Inferior parietal cortex (tissue), 1 donor: ENCODE measurements at regions not wholly inside any gene's neighbourhood (a gene's known extent, or its start where the extent isn't known, plus 50 kb on each side); places are given as distances from the start of the nearest gene placed in this dataset.
"Not testable (repeated sequence)": the region's sequence is repeated elsewhere in the genome, so short reads cannot be mapped to it uniquely, and the experiment has no call there.

ENCODE experiments used
- DNase-seq: peaks from one replicate; pipeline ENCODE4 v3.0.0-alpha.2; 2016; ENCODE audit errors: extremely low spot score

DNA sequence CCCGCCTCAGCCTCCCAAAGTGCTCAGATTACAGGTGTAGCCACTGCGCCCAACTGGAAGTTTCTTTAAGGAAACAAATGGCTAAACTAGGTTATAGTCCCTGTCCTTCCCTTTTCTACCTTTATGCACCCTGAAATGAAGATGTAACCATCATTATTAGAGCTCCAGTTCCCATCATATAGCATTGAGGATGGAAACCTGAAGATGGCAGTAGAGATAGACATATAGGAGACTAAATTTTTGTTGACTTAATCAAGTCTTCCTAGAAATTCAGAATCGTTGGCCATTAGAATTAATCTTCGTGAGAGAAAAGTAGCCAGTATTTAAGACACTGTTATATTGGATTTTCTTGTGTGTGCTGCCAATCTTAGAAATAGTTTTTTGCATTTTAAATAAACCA lies 1016.3 kb upstream of the NCAM2 start:
- no peak for DNase-seq

DNA sequence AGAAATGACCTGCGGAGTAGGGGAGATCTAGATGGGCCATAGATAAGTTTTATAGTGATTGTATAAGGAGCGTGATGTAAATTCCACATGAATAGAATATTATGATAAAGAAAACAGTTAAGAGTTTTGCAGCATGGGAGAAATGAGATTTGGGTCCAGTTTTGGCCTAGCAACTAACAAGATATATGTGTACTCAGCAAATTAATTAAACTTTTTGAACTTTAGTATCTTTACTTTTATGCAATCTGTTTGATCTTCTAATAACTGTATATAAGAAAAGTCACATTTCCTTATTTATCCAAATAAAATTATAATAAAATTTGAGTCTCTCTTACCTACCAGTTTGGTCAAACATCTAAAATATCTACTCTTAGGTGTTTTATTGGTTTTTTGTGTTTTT lies 1011.8 kb upstream of the NCAM2 start:
- no peak for DNase-seq

DNA sequence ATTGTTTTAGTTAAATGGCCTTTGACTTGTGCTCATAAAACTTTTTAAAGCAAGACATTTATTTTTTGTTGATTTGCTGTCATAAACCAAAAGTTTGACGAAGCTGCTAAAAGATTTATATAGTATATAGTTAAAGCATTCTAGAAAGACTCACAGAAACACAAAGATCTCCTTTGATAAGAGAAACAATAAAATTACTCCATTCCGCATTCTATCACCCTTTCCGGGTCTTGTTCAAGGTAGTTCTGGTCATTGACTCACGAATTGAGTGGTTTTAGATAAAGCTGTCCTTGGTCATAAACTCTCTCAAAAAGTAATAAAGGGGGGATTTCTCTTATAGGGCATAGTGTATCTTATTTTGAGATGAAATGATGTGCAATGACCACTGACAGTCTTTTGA lies 1010.5 kb upstream of the NCAM2 start:
- DNase-seq = no peak

DNA sequence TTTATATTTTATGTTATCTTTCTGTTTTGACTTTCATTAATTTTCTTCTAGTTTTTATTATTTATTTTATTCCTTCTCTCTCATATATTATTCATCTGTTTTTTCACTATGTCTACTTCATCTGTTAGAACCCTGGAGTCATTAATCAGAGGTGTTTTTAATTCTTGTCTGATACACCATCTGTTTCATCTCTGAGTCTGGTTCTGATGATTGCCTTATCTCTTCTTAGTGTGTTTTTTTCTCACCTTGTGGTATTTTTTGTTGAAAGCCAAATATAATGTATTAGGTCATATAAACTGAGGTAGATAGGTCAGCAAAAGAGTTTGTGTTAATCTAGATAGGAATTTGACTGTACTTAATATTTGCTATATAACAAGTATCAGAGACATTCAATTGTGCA lies 1005.7 kb upstream of the NCAM2 start:
- DNase-seq = no peak

DNA sequence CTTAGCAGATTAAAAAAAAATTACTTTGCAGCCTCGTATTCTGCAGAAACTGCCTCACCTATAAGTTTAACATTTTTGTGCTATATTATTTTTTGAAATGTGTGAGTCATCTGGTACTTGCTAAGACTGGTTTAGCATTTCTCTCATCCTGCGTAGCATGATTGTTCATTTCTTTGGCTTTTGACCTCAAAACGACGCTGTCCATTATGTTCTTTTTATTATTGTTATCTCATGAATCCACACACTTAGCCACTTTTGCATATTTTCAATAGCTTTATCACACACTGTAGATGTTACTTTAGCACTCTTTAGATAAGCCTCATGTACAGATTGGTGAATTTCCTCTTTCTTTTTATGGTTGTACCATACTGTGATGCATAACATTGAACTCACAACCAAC lies 1004.9 kb upstream of the NCAM2 start:
- DNase-seq = no peak

DNA sequence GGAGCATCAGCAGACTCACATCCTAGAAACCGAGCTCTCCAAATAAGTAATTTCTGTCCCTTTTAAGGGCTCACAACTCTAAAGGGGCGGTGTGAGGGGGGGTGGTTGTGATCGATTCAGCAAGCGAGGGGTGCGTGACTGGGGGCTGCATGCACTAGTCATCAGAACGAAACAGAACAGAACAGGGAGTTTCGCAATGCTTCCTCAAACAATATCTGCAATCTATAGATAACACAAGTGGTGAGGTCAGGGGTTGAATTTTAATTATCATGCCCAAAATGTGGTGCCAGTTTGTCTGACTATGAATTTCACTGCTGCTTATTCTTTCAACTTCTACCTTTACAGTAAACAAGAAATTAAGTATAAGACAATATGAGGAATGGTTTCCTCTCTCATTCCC lies 1003.0 kb upstream of the NCAM2 start:
- DNase-seq = no peak

DNA sequence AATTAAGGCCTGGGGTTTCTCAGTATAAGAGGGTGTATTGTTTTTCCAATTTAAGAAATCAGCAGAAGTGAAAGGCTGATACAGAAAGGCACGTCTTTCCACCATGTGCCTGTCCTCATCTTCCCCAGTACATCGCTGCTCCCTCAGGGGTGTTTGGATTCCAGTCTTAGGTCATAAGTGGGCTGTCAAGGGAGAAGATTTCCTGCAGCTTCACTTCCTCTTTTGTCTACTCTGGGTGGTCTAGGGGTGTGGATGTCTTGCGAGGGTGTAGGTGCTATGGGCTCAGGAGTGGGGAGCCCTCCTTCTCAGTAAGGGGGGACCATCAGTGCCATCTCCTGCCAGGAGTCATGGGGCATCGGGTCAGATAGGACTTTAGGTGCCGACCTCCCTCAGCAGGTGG lies 999.8 kb upstream of the NCAM2 start:
- DNase-seq = no peak

DNA sequence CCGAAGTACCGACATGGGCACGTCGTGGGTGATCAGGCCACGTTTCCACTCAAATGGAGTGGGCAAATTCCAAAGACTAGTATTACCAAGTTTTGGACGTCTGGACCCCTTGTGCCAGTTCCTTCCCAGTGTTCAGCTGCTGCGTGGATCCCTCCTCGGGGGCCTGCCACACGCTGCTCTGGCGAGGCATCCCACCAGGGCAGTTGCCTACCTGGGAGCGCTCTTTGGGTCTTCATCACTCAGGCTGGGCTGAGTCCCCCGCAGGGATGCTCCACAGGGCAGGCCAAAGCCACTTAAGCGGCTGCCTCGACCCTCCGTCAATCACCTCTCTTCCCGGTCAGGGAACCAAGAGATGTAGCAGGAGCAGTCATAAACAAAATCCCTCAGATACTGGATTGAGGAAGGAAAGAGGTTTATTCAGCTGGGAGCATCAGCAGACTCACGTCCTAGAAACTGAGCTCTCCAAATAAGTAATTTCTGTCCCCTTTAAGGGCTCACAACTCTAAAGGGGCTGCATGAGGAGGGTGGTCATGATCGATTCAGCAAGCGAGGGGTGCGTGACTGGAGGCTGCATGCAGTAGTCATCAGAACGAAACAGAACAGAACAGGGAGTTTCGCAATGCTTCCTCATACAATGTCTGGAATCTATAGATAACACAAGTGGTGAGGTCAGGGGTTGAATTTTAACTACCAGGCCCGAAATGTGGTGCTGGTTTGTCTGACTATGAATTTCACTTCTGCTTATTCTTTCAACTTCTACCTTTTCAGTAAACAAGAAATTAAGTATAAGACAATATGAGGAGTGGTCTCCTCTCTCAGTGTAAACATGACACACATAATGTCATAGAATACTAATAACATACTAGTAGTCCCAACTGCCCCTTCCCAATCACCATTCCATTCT lies 998.6 kb upstream of the NCAM2 start:
- DNase-seq = no peak

DNA sequence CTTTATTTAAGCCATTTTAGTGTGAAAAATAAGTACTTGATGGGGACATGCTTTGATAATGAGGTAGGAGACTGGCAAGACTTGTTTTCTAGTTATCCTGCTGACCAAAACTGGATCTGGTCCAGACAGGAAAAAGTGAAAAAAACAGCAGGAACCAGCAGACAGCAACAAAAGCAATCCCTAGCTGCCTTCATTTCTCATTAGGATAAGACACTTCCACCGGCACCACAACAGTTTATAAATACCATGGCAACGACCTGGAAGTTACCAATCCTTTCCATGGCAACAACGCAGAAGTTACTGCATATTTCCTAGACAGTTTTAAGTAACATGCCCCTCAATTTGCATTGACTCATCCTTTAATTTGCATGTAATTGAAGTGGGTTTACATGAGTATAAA lies 993.8 kb upstream of the NCAM2 start:
- no peak for DNase-seq

DNA sequence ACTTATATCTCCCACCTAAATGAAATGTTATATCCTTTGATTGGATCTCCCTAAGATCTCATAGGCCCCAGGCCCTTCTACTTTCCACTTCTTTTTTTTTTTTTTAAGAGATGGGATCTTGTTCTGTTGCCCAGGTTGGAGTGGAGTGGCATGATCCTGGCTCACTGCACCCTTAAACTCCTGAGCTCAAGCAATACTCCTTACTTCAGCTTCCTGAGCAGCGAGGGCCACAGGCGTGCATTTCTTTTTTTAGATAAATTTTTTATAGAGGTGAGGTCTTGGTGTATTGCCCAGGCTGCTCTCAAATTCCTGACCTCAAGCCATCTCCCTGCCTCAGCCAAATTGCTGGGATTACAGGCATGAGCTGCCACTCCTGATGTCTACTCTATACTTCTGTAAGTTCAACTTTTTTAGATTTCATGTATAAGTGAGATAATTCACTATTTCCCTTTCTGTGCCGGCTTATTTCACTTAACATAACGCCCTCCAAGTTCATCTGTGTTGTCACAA lies 987.5 kb upstream of the NCAM2 start:
- DNase-seq = no peak

DNA sequence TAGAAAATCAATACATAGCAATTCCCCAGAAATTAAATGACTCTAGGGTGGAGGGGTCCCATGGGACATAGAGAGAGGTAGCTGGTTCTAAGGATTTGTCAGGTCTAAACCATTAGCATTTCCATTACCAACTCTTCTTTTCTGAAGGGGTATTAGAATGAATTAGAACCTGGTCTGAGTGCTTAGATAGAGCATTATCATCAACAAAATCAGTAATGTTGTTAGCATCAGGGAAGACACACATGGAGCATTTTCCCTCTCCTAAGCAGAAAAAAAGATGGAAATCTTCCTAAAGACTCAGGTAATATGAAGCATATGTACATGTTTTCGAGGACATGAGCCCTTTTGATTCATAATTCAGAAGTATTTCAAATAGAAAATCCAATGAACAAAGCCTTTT lies 984.4 kb upstream of the NCAM2 start:
- DNase-seq = no peak

DNA sequence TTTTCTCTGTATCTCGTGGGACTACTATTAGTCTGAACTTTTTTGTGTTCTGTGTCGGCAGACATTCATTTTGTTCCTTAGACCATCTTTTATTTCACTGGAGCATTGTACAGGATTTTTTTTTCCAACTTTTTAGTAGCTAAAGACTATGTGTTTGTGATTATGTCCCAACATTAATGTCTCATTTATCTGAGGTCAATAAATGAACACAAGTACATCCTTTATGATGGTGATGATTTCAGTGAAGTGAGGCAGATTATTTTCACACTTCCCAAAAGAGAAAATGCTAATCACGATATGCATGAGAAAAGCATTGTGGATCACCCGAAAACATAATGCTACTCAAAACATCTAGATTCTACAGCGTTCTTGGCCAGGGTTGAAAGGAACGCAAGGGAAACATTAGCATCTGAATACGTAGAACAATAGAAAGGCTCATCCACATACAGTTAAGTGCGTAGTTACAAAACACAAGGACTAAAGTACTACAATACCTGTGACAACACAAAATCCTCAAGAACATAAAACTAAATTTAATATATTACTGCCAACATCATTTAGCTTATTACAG lies 981.7 kb upstream of the NCAM2 start:
- no peak for DNase-seq

DNA sequence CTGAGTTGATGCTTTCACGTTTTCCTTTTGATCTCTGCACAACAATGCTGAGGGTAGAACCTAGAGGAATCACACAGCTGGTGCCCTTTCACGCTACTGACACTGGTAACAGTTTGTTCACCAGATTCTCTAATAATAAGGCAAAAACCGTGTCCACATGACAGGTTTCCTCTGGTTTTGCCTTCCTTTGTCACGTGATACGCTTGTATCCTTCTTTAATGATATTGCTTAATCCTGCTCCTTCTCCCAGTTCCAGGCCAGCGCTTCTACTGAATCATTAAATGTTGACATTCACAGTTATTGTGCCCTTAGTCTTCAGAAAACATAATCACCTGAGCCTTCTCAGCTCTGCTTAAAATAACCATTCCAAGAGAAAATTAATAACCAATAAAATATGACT lies 978.2 kb upstream of the NCAM2 start:
- DNase-seq = no peak

DNA sequence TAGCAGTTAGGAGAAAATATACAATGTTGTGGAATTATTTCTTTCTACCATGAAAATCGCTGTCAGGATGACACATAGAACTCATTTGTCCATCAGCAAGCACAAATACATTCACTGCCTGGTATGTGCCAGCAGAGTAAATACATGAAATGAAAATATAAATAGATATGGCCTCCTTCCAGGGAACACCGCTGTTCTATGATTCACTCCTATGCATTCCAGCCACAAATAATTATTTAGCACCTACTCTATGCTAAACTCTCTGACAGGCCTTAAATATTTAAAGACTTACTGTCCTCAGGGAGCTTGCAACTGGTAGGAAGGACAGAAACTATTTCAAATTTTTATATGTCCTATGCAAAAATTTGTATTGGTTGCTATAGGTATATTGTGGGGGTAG lies 975.0 kb upstream of the NCAM2 start:
- no peak for DNase-seq

DNA sequence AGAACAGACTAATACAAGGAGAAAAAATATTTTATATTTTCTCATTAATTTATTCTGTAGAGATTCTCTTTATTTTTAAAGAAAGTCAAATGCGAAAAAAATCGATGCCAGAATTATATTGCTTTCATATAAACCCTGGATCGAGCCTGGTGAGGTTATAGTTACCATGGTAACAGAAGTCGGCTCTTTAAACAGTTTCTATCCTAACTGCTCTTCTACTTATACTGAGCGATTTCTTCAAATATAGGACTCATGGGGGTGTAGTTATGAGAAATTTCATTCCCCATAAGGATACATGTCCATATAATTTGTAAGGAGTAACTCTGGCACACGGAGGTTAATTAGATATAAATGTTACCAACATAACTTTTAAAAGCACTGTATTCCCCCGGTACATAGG lies 973.5 kb upstream of the NCAM2 start:
- no peak for DNase-seq

DNA sequence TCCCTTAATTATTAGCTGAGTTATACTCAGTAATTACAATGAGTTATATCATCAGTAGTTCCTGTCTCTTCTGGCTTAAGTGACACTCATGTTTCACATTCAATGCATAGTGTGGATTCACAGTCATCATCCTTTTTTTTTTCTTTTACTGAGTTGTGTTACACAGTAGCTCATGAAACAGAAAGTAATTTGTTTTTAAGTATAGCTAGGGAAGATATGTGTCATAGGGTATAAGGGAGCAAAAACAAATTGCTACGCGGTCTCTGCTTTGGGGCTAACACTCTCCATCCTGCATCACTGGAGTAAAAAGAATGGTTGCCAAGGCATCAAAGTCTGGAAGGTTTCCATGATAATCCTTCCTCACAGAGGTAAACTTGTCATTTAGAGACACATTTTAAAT lies 971.7 kb upstream of the NCAM2 start:
- no peak for DNase-seq

DNA sequence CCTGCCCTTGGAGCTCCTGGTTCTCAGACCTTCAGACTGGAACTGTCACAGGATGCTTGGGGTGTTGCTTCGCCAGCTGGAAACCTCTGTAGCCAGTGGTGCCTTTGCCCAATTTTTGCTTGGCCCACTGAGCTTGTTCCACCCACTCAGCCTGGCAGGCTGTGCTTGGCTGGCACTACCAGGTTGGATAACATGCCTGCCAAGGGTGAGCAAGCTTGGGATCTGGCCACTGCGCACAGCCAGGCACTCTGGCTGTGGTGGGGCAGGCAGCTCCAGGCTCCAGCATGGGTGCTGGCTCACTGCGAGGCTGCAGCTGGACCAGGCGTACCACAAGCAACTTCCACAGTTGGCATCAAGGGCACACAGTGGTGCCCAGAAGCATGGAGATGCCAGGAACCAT lies 967.8 kb upstream of the NCAM2 start:
- DNase-seq = no peak

DNA sequence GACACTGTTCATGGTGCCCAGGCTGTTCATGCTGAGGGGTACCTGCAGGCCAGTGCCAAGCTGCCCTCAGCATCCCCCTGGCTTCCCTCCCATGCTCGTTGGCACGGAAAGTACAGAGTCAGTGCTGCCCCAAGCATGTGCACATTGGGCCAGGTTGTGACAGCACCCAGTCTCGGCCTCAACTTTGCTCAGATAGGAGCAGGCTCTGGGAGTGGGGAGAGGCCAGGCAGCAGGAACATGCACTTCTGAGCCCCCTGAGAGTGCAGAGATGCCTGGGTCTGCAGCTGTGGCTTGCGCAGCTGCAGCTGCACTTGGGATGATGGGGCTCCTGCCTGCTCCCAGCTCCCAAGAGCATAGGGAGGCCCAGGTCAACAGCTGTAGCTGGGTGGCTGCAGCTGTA lies 966.4 kb upstream of the NCAM2 start:
- no peak for DNase-seq

DNA sequence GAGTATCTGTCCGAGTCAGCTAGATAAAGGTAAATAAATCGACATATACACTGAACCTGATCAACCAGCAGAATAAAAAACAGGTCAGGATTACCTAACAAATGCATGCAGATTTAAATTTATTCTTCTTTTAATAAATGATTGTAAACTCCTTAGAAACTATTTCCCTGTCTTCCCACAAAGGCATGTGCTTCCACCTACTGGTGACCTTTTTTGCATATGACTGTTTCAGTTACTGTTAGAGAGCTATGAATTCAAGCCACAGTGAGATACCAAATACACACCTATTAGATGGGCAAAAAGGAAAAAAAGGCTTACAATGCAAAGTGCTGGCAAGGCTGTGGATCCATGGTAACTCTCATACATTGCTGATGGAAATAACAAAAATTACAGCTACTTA lies 957.4 kb upstream of the NCAM2 start:
- DNase-seq = no peak

DNA sequence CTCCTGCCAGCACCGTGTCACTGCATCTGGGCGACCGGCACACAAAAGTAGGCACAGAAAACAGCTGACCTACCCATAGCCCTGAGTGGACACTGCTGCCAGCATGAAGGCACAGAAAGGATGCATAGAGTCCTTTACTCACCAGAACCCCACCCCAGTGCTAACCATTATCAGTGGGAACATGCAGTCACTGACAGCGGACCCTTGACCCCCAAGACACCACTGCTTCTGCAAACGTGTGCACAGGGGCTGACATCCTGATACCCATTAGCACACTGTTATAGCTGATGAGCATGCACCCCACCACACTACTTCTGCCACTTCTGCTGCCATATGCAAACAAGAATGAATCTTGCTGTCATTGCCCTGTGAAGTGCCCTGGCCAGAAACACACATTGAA lies 953.0 kb upstream of the NCAM2 start:
- no peak for DNase-seq

DNA sequence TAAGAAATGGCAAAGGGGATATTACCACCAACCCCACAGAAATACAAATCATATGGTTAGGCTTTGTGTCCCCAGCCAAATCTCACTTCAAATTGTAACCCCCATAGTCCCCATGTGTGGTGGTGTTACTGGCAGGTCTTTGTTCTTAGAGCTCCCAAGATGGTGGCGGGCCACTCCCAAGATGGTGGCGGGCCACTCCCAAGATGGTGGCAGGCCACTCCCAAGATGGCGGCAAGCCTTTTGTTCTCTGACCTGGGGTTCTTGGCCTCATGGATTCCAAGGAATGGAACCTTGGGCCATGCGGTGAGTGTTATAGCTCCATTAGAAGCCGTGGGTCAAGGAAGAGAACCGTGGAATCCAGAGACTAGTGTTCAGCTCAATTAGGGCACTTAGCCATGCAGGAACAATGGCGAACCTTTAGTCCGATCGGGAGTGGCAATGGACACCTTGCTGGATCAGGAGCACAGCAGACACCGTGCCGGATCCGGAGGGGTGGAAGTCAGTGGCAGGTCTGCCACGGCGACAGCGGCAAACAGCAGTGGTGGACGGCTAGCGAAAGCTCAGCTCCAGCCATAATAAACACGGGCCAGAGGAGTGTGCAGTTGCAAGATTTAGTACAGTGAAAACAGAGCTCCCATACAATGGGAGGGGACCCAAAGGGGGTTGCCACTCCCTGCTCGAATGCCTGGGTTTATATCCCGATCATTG lies 949.9 kb upstream of the NCAM2 start:
- not testable (repeated sequence) for DNase-seq

DNA sequence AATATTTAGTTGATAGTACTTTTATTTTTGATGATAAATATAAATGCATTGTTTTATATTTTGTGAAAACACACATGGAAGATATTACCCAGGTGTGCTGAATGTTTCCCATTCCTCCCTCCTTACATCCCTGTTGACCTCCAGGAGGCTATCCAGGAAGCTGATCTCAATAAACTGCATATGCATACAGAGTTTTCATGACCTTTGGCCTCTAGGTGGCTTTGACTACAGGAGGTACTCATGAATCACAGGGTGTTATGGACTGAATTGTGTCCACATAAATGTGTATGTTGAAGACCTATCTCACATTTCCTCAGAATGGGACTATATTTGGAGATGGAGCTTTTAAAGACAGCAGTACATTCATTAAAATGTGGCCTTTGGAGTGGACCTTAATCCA lies 914.9 kb upstream of the NCAM2 start:
- no peak for DNase-seq

DNA sequence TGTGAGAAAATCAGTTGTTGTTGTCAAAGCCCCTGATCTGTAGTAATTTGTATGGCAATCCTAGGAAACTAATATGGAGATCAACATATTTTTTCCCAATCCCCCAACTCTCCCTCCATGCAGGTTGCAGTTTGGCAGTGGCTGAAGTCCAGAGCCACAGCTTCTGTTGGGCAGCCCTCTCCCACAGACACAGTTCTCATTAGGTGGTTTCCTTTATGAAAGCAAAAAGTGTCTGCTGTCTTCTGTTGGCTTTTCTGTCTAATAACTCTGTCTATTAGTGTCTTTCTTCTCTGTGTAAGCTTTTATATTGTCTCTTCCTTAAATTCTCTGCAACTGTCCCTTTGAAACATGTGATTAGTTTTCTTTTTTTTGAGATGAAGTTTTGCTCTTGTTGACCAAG lies 914.3 kb upstream of the NCAM2 start:
- no peak for DNase-seq
